ENCODE measurements at regions not wholly inside any gene's neighbourhood (a gene's known extent, or its start where the extent isn't known, plus 50 kb on each side); places are given as distances from the start of the nearest gene placed in this dataset.

DNA sequence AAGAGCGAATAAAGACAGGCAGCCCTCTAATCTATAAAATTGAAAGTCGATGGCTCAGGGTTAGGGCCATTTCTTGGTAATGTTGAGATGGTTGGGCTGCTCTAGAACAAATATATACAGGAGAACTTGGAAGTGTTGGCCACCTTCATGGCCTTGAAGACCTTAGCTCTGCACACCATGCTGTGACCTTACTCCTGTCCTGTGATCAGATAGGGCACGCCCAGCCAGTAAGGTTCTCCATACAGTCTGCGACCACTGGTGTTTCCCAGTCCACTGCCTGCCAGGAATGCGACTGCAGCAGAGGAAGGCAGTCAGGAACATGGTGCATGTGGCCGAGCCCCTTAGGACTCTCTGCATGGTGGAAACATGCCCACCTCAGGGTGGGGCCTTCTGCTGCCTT lies 73.2 kb upstream of the PSMA6 start:
- H3K27ac ChIP-seq (ENCODE audit: low read depth in 1 of 2, low read length in 2 of 2) = no peak overlapping the region
- no peaks in the 10 kb centered on the region for H3K27me3 Mint-ChIP-seq (ENCODE audit: low read depth in 3 of 3)
- H3K4me1 Mint-ChIP-seq = peaks cover 15% of the 10 kb centered on the region
- H3K36me3 Mint-ChIP-seq = peaks cover 25 to 27% of the 10 kb centered on the region in 2 donors
- H3K9me3 ChIP-seq (replicated peaks in 1 of 2; ENCODE audit: control insufficient read depth in 1 of 2, insufficient read depth in 1 of 2, low read length in 2 of 2) = no peaks in the 10 kb centered on the region
- no peak overlapping the region for H2AFZ ChIP-seq (ENCODE audit: insufficient read depth, low read depth, low read length, poor library complexity, severe bottlenecking)
- TF ChIP-seq, protein P1, sequence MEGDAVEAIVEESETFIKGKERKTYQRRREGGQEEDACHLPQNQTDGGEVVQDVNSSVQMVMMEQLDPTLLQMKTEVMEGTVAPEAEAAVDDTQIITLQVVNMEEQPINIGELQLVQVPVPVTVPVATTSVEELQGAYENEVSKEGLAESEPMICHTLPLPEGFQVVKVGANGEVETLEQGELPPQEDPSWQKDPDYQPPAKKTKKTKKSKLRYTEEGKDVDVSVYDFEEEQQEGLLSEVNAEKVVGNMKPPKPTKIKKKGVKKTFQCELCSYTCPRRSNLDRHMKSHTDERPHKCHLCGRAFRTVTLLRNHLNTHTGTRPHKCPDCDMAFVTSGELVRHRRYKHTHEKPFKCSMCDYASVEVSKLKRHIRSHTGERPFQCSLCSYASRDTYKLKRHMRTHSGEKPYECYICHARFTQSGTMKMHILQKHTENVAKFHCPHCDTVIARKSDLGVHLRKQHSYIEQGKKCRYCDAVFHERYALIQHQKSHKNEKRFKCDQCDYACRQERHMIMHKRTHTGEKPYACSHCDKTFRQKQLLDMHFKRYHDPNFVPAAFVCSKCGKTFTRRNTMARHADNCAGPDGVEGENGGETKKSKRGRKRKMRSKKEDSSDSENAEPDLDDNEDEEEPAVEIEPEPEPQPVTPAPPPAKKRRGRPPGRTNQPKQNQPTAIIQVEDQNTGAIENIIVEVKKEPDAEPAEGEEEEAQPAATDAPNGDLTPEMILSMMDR (IDR thresholded peaks at IDR 0.05) = no peak
- H3K9ac ChIP-seq (ENCODE audit: insufficient read depth, low read length, poor library complexity, severe bottlenecking) = no peak overlapping the region
- H3K27me3 ChIP-seq (ENCODE audit: control insufficient read depth in 2 of 2, insufficient read depth in 2 of 2, low read length in 2 of 2) = no peaks in the 10 kb centered on the region
- WGBS (ENCODE audit: insufficient coverage) = 96% methylated on average over 4 of the region's 6 CpGs
- H3K4me1 ChIP-seq (ENCODE audit: control insufficient read depth in 1 of 2, insufficient read depth in 2 of 2, low read length in 2 of 2) = peaks cover 9 to 12% of the 10 kb centered on the region in 2 donors
- DNase-seq = no peak
- H3K4me3 ChIP-seq (replicated peaks in 1 of 3; ENCODE audit: low read depth in 2 of 3, low read length in 3 of 3) = no peak overlapping the region
- H3K27ac Mint-ChIP-seq = peak overlapping the region in 1 of 7 donors; percentile 61
- H3K79me2 ChIP-seq (ENCODE audit: insufficient read depth, low read length) = no peaks in the 10 kb centered on the region
- peaks cover 0 to 1% (median 0%) of the 10 kb centered on the region in 7 donors for H3K9me3 Mint-ChIP-seq
- H3K4me2 ChIP-seq (replicated peaks; ENCODE audit: extremely low read depth, low read length, poor library complexity, severe bottlenecking) = no peak overlapping the region
- H4K20me1 ChIP-seq (ENCODE audit: insufficient read depth, low read length) = no peaks in the 10 kb centered on the region
- H3K4me3 Mint-ChIP-seq = no peak overlapping the region
- peaks cover 0 to 11% of the 10 kb centered on the region in 2 donors for H3K36me3 ChIP-seq (replicated peaks in 1 of 2; ENCODE audit: control insufficient read depth in 1 of 2, insufficient read depth in 2 of 2, low read length in 2 of 2)
- intact Hi-C loops (cut with micrococcal nuclease) = loop anchor here (5.0 to 10.0 kb wide), 2 partner anchors 64 to 193 kb away; no protein-coding TSS in a partner anchor

- H3K27me3 Mint-ChIP-seq (ENCODE audit: low read depth in 3 of 3) = no peaks in the 10 kb centered on the region
- peaks cover 0 to 1% (median 0%) of the 10 kb centered on the region in 7 donors for H3K9me3 Mint-ChIP-seq
- no peak for DNase-seq
- Histone ChIP-seq H2AFZ (ENCODE audit: insufficient read depth, low read depth, low read length, poor library complexity, severe bottlenecking) (no peak overlapping the region), H3K27ac (ENCODE audit: low read depth in 1 of 2, low read length in 2 of 2) (no peak overlapping the region), H3K4me2 (replicated peaks; ENCODE audit: extremely low read depth, low read length, poor library complexity, severe bottlenecking) (no peak overlapping the region), H3K9ac (ENCODE audit: insufficient read depth, low read length, poor library complexity, severe bottlenecking) (no peak overlapping the region), H3K9me3 (replicated peaks in 1 of 2; ENCODE audit: control insufficient read depth in 1 of 2, insufficient read depth in 1 of 2, low read length in 2 of 2) (no peaks in the 10 kb centered on the region), H3K36me3 (replicated peaks in 1 of 2; ENCODE audit: control insufficient read depth in 1 of 2, insufficient read depth in 2 of 2, low read length in 2 of 2) (peaks cover 0 to 11% of the 10 kb centered on the region in 2 donors), H3K4me3 (replicated peaks in 1 of 3; ENCODE audit: low read depth in 2 of 3, low read length in 3 of 3) (no peak overlapping the region), H3K79me2 (ENCODE audit: insufficient read depth, low read length) (no peaks in the 10 kb centered on the region), H4K20me1 (ENCODE audit: insufficient read depth, low read length) (no peaks in the 10 kb centered on the region), H3K27me3 (ENCODE audit: control insufficient read depth in 2 of 2, insufficient read depth in 2 of 2, low read length in 2 of 2) (no peaks in the 10 kb centered on the region), H3K4me1 (ENCODE audit: control insufficient read depth in 1 of 2, insufficient read depth in 2 of 2, low read length in 2 of 2) (peaks cover 9 to 12% of the 10 kb centered on the region in 2 donors)
- H3K27ac Mint-ChIP-seq = peak overlapping the region in 1 of 7 donors; percentile 41
- H3K4me3 Mint-ChIP-seq = no peak overlapping the region
- intact Hi-C loops (cut with micrococcal nuclease) = no loop called here
- TF ChIP-seq, protein P1 (IDR thresholded peaks at IDR 0.05) = no peak
- peaks cover 24 to 25% of the 10 kb centered on the region in 2 donors for H3K36me3 Mint-ChIP-seq
- H3K4me1 Mint-ChIP-seq = peaks cover 15% of the 10 kb centered on the region
- no CpG with 5 or more reads among the region's 3 CpGs for WGBS (ENCODE audit: insufficient coverage)
Measured at GRCh38 chr14:35220027-35220676, 72.0 kb upstream of the PSMA6 start.
